Inferior parietal cortex (tissue), 1 donor: ENCODE measurements at regions not wholly inside any gene's neighbourhood (a gene's known extent, or its start where the extent isn't known, plus 50 kb on each side); places are given as distances from the start of the nearest gene placed in this dataset.

Experiments
- DNase-seq: peaks from one replicate; pipeline ENCODE4 v3.0.0-alpha.2; 2016; ENCODE audit errors: extremely low spot score

DNA sequence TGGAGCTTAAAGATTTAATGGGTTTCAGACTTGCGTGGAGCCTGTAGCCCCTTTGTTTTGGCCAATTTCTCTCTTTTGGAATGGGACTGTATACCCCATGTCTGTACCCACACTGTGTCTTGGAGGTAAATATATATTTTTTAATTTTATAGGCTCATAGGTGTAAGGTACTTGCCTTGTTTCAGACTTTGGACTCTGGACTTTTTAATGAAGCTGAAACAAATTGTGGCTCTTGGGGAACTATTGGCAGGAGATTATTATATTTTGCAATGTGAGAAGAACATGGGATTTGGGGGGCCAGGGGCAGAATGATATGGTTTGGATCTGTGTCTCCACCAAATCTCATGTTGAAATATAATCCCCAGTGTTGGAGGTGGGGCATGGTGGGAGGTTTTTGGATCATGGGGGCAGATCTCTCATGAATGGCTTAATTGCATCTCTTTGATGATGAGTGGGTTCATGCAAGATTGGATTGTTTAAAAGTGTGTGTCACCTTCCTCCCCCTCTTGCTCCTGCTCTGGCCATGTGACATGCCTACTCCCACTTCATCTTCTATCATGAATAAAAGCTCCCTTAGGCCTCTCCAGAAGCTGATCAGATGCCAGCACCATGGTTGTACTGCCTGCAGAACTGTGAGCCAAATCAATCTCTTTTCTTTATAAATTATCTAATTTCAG, 74.1 kb upstream of the ARHGAP20 start:
- DNase-seq = no peak

DNA sequence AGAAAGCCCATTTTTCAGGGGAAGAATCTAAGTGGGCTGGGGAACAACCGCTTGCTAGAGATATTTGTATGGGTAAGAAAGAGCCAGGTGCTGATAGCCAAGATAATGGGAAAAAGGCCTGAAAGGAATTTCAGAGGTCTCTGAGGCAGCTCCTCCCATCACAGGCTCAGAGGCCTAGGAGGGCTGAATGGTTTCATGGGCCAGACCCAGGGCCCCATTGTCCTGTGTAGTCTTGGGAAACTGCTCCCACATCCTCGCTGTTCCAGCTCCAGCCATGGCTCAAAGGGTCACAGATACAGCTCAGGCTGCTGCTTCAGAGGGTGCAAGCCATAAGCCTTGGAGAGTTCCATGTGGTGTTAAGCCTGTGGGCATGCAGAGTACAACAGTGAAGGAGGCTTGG, 73.2 kb upstream of the ARHGAP20 start:
- DNase-seq = no peak

DNA sequence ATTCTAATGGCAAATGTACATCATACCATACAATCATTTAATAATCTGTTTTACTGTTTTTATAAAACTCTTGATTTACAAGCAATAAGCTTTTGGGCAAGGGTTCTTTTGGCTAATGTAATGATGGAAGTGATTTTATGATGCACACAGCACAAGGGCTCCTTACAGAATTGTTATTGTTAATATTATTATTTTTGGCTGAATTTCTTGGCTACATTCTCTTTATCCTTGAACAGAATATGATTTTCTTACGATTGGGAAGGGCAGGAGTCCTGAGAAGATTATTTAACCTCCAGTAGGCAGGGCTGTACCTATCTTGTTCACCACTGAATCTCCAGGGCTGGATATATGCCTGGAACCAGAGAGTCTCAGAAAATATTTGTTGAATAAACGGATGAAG, 70.4 kb upstream of the ARHGAP20 start:
- no peak for DNase-seq

DNA sequence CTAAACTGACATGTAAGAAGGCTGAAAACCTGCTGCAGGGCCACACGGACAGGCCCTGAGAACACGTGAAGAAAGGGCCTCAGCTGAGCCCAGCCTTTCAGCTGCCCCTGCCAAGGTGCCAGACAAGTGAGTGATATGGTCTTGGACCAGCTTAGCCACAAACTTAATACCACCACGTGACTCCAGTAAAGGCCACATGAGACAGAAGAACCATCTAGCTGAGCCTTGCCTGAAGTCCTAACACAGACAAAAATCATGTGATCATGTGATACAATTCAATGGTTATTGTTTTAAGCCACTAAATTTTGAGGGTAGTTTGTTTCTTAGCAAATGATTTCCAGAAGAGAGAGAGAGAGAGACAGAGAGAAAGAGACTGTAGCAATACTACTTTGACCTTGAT, 66.9 kb upstream of the ARHGAP20 start:
- no peak for DNase-seq

DNA sequence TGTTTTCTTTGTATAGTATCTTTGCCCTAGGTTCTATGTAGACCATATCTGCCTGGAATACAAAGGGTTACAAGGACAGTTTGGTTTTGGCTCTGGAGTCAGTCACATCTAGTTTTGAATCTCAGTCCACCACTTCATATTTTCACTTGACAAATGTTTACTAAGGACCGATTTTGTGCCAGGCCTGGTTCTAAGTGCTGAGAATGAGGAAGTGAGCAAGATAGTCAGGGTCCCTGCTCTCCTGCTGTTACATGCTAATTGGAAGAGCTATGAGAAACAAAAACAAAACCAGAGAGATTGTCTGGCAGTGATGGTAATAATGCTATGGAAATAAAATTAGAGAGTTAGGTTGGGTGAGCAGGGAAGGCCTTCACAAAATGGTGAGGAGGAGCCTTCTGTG, 66.1 kb upstream of the ARHGAP20 start:
- no peak for DNase-seq

DNA sequence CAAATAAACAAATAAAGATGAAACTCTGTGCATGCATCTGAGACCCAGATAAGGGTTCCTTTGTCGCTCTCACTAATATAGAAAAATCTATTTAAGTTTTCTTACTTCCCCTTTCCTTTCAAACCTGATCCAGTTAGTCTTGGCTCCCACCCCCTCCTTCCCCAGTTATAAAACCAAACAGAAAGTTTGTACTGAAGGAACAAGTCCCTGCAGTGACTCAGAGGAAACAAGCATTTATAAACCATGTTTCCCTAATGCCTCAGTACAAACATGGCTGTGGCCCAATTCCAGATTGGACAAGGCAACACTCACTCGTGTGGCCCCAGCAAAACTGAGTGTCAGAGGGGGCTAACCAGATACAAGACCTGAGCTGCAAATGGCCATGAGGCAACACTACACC, 65.5 kb upstream of the ARHGAP20 start:
- no peak for DNase-seq

DNA sequence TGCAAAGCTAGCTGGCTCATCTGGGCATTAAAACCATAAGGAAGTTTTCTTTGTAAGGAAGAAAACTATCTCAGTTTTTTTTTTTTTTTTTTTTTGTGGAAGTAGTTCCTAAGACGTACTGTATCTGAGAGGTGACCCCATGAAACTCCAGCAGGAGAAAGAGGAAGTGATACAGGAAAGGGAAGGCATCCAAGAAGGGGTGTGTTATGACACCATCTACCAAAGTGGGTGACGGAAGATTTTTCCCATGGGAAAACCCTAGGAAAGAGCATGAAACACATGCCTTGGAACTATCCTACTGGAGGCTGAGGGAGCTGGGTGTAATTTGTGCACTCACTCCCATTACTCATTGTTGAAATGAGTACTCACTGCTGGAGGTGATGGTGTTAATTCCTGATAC, 63.8 kb upstream of the ARHGAP20 start:
- DNase-seq = no peak

DNA sequence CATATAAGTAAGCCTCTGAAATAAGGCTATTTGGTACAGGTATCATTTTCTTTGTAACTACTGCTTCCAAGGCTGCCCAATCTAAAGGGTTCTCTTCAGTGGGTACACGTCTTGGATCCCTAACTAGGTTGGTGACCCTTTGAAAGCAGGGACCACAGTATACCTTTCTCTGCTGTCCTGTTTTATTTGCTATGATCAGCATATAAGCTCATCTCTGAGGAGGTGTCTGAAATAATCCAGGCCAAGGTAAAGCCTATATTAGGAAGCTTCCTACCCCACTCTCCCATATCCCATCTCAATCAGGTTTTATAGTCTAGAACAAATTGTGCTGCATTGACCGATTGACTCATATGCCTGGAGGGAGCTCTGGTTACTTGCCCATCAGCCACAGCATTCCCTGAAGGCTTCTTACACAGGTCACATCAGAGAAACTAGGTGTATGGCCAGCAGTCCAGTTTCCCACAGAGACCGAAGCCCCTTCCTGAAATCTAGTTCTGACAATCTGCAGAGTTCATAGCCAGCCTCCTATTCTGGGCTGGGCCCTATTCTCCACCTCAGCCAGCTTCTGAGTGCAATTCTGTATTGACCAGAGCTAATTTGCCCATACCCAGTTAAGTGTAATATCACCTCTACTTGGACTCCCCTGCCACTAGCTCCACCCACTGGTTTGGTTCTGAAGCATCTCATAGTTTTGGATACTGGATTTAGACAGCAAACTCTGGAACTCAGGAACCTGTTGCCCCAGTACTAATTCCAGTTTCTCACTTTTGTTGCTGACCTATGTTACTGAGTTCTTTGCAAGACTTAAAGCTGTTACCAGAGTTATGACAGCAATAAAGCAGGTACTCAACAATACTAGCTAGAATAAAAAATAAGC, 62.1 kb upstream of the ARHGAP20 start:
- DNase-seq = no peak

DNA sequence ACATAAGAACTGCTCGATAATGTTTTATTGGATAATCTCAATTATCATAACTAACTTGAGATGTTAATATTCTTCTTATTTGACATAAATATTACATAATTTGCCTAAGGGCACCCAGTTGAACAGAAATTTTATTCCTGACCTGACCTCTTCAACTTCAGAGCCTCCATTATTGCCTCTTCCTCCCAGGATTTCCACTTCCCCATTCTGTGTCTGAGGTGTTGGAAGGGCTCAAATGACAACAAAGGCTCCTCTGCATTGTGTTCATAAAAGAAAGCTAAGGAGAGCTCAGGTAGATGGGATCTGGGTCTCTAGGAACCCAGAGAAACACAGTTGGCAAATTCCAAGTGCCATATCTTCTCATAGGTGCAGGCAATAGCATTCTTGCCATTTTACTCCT, 61.2 kb upstream of the ARHGAP20 start:
- DNase-seq = no peak

DNA sequence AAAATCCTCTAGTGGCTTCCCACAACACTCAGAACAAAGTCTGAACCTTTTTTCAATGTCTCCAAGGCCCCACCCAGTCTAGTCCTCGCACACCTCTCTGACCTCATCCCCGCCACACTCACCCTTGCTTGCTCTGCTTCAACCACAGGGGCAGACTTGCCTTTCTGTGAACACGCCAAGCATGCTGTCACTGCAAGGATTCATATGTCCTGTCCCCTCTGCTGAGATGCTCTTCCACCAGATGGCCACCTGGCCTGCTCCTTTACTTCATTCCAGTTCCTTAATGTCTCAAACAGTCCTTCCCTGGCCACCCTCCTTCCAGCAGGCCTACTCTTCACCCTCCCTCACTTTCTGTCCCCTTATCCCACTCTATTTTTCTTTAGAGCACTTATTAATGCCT, 60.6 kb upstream of the ARHGAP20 start:
- DNase-seq = no peak

DNA sequence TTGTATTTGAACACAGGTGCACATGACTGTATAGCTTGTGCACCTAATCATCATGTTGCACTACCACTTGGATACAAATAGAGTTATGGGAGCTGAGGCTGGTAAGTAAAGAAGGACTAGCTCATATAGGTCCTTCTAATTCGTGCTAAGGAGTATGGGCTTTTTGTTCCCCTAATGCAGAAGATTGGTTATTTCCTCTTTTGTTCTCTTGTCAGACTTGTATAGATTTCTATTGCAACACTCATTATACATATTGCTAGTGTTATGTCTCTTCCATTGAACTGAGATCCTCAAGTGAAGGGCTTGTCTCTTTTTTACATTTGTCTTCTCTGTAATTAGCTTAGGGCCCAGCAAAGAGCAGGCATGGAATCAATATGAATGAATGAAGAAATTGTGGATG, 54.1 kb upstream of the ARHGAP20 start:
- no peak for DNase-seq

DNA sequence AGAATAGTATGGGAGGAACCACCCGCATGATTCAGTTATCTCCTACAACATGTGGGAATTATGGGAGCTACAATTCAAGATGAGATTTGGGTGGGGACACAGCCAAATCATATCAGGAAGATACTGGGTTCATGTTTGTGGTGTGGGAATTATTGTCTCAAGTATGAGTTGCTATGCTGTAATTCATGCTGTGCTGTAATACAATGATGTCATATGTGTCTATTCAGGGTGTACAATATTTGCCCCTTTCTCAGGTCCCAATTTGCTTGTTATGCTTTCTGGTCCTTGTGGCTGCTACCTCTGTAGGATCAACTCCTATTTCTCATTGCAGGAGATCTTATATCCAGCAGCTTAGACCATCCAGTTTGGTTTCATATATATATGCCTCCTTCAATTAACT, 52.2 kb upstream of the ARHGAP20 start:
- DNase-seq = no peak

DNA sequence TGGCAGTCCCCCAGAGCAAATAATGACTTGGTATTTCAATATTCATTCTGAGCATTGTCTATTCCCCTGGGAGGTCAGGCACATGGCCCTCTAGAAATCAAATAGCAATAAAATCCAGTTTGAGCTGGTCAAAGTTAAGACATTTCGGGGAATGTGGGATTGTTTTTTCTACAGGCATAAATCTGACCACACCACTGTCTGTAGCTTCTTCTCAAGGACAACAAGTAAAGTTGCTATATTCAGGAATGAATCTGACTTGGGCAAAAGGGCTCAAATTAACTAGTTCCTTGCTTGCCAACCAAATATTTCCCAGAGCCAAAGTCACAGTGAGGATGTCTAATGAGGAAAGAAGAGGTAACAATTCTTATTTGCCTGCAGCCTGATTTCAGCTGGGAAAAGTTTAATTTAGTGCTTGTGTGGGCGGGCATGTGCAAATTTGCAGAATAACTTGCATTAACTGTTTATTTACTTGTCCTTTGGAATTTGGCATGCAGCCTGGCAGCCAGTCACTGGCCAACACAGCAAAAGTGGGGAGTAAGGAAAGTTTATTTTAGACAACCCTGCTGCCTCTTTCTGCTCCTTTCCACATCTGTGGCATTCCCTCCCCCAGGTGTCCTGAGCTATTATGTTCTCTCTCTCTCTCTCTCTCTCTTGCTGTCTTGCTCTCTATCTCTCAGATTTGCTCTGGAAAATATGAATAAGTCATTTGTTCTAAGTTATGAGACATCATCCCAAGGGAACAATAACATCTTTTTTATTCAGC, 51.2 kb upstream of the ARHGAP20 start:
- no peak for DNase-seq

DNA sequence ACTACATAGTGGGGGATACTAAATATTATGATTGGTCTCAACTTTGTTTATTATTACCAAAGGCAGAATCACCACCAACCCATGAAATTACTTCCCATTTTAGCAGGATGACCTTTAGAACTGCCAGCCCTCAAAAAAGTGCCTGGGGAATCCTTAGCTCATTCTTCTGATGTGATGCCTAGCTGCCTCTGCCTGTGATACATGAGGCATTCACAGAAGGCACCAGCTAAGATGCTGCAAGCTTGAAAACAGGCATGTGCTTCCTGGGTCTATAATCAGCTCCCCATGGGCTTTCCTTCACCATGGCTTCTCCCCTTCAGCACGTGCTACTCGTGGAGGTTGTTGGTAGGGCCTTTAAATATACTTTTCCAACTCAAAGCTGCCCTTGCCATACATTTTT, 50.4 kb upstream of the ARHGAP20 start:
- DNase-seq = no peak
